ENCODE measurements at regions not wholly inside any gene's neighbourhood (a gene's known extent, or its start where the extent isn't known, plus 50 kb on each side); places are given as distances from the start of the nearest gene placed in this dataset.

GRCh38 chr2:180122874-180123273 lies 115.8 kb upstream of the CWC22 start:
- DNase-seq: no peak

GRCh38 chr2:180115675-180116074 lies 108.6 kb upstream of the CWC22 start:
- no peak for DNase-seq

GRCh38 chr2:180115269-180115668 lies 108.2 kb upstream of the CWC22 start:
- DNase-seq: no peak

GRCh38 chr2:180111901-180112300 lies 104.8 kb upstream of the CWC22 start:
- no peak for DNase-seq

- DNase-seq: no peak
Measured at GRCh38 chr2:180110469-180110868, 103.4 kb upstream of the CWC22 start.

GRCh38 chr2:180101846-180102245 lies 94.7 kb upstream of the CWC22 start:
- no peak for DNase-seq

GRCh38 chr2:180099308-180099707 lies 92.2 kb upstream of the CWC22 start:
- no peak for DNase-seq

GRCh38 chr2:180085144-180085543 lies 78.0 kb upstream of the CWC22 start:
- DNase-seq: no peak

- DNase-seq: no peak
Measured at GRCh38 chr2:180077295-180077906, 70.3 kb upstream of the CWC22 start.

GRCh38 chr2:180075870-180076269 lies 68.8 kb upstream of the CWC22 start:
- DNase-seq: no peak

- DNase-seq: no peak
Measured at GRCh38 chr2:180071797-180072196, 64.7 kb upstream of the CWC22 start.

- no peak for DNase-seq
Measured at GRCh38 chr2:180063494-180064092, 56.5 kb upstream of the CWC22 start.

- DNase-seq: no peak
Measured at GRCh38 chr2:180062178-180062577, 55.1 kb upstream of the CWC22 start.

- DNase-seq: no peak
Measured at GRCh38 chr2:180061546-180061945, 54.4 kb upstream of the CWC22 start.

- no peak for DNase-seq
Measured at GRCh38 chr2:180061085-180061484, 54.0 kb upstream of the CWC22 start.

GRCh38 chr2:180058993-180059392 lies 51.9 kb upstream of the CWC22 start:
- DNase-seq: no peak

- no peak for DNase-seq
Measured at GRCh38 chr2:180057706-180058412, 50.8 kb upstream of the CWC22 start.

Data from SW 1271 (cell line).